Right lobe of liver (tissue), 4 donors: ENCODE measurements at regions not wholly inside any gene's neighbourhood (a gene's known extent, or its start where the extent isn't known, plus 50 kb on each side); places are given as distances from the start of the nearest gene placed in this dataset.

Source experiments
- POLR2A ChIP-seq: fragments of 450-650 bp; IDR thresholded peaks from one replicate; pipeline ENCODE4 v1.6.1; 2017; ENCODE audit warnings: antibody characterized with exemption, mild to moderate bottlenecking
- TF ChIP-seq, protein P1 (sequence below), 4 donors: fragments of 200-600 bp in 3 of 4; fragments of 450-650 bp in 1 of 4; IDR thresholded peaks; one replicate each; pipeline versions ENCODE4 v1.5.1 to v1.8.0; 2016 to 2022; ENCODE audit warnings: antibody characterized with exemption in 4 of 4, mild to moderate bottlenecking in 2 of 4
- donor health status: DM: no; HTN: no; CAD: no.
- donor health status: DM: no; HTN: no; CAD: no.
- donor health status: DM: no; HTN: yes; CAD: no.

DNA sequence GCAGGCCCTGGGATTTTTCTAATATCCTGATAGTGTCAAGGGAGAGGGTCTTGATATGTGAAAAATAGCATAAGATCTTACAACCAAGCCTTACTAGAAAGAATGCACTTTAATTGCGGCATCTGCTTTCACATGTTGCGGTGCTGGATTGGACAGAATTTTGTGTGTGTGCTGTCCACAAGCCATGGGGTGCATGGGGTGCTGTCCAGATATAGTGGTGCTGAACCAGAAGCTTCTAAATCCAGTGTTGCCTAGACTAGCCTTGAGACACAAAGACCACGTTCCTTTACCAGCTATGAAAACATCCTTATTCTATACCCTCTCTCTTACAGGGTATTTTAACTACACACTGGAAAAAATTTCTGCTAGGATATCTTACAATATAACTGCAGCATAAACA lies 244.0 kb downstream of the TMEM114 start:
- TF ChIP-seq, protein P1, sequence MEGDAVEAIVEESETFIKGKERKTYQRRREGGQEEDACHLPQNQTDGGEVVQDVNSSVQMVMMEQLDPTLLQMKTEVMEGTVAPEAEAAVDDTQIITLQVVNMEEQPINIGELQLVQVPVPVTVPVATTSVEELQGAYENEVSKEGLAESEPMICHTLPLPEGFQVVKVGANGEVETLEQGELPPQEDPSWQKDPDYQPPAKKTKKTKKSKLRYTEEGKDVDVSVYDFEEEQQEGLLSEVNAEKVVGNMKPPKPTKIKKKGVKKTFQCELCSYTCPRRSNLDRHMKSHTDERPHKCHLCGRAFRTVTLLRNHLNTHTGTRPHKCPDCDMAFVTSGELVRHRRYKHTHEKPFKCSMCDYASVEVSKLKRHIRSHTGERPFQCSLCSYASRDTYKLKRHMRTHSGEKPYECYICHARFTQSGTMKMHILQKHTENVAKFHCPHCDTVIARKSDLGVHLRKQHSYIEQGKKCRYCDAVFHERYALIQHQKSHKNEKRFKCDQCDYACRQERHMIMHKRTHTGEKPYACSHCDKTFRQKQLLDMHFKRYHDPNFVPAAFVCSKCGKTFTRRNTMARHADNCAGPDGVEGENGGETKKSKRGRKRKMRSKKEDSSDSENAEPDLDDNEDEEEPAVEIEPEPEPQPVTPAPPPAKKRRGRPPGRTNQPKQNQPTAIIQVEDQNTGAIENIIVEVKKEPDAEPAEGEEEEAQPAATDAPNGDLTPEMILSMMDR (IDR thresholded peaks at IDR 0.05), result no peak
- no peak for TF ChIP-seq POLR2A
